ENCODE measurements at regions not wholly inside any gene's neighbourhood (a gene's known extent, or its start where the extent isn't known, plus 50 kb on each side); places are given as distances from the start of the nearest gene placed in this dataset.

DNA sequence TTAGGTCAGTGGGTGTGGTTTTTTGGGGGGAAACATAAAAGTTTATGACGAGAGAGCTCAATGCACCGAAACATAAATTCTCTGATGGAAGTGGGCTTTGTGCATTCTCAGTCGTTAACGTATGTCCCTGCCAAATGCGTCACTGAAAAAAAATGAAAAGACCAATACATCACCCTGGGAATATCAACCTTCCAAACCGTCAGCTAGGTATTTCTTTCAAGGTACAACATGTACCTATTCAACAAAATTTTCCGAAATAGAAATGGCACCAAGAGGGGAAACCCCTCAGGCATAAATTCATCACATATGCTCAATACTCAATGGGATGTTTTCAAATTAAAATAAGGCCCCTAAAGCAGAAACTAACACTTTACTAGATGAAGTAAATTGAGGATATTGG, 266.6 kb upstream of the SUCLG2 start:
- TF ChIP-seq, protein P1, sequence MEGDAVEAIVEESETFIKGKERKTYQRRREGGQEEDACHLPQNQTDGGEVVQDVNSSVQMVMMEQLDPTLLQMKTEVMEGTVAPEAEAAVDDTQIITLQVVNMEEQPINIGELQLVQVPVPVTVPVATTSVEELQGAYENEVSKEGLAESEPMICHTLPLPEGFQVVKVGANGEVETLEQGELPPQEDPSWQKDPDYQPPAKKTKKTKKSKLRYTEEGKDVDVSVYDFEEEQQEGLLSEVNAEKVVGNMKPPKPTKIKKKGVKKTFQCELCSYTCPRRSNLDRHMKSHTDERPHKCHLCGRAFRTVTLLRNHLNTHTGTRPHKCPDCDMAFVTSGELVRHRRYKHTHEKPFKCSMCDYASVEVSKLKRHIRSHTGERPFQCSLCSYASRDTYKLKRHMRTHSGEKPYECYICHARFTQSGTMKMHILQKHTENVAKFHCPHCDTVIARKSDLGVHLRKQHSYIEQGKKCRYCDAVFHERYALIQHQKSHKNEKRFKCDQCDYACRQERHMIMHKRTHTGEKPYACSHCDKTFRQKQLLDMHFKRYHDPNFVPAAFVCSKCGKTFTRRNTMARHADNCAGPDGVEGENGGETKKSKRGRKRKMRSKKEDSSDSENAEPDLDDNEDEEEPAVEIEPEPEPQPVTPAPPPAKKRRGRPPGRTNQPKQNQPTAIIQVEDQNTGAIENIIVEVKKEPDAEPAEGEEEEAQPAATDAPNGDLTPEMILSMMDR (IDR thresholded peaks at IDR 0.05): no peak
- TF ChIP-seq POLR2A (IDR thresholded peaks at IDR 0.05): no peak

Data from vagina (tissue), 2 donors.